Epithelial cell of esophagus (primary cell): ENCODE measurements at regions not wholly inside any gene's neighbourhood (a gene's known extent, or its start where the extent isn't known, plus 50 kb on each side); places are given as distances from the start of the nearest gene placed in this dataset.
"Not testable (repeated sequence)": the region's sequence is repeated elsewhere in the genome, so short reads cannot be mapped to it uniquely, and the experiment has no call there.

Experiments used
- DNase-seq: peaks from one replicate; pipeline ENCODE4 v3.0.0; 2010; ENCODE audit warnings: low read depth
- H3K4me3 ChIP-seq: 2 replicates; pipeline ENCODE4 v1.5.1; 2011; ENCODE audit warnings: mild to moderate bottlenecking, low read length, control low read depth
- CTCF ChIP-seq: IDR thresholded peaks from 2 replicates; pipeline ENCODE4 v1.5.1; 2011; ENCODE audit warnings: low read depth, mild to moderate bottlenecking, low read length, control low read depth, inconsistent platforms; ENCODE audit not compliant: insufficient read depth; ENCODE audit errors: missing control alignments

DNA sequence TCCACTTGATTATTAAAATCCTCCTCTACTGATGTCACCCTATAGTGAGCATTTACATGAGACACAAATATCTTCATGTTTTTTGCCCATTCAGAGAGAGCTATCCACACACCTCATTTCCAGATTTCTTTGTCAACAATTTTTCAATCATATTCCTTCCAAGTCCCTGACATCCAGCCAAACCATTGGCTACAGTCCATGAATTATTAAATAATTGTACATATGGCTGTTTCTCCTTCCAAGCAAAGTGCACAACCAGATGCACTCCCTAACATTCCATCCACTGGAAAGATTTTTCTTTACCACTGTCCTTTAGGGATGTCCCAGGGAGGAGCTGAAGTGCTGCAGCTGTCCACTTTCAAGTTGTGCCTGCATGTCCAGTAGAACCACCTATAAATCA, 328.0 kb upstream of the MDFIC2 start:
- no peak overlapping the region for H3K4me3 ChIP-seq
- TF ChIP-seq CTCF, result no peak
- no peak for DNase-seq

- TF ChIP-seq CTCF, result no peak
- no peak overlapping the region for H3K4me3 ChIP-seq
- no peak for DNase-seq
Measured at GRCh38 chr3:70635301-70635700, 322.9 kb upstream of the MDFIC2 start.

DNA sequence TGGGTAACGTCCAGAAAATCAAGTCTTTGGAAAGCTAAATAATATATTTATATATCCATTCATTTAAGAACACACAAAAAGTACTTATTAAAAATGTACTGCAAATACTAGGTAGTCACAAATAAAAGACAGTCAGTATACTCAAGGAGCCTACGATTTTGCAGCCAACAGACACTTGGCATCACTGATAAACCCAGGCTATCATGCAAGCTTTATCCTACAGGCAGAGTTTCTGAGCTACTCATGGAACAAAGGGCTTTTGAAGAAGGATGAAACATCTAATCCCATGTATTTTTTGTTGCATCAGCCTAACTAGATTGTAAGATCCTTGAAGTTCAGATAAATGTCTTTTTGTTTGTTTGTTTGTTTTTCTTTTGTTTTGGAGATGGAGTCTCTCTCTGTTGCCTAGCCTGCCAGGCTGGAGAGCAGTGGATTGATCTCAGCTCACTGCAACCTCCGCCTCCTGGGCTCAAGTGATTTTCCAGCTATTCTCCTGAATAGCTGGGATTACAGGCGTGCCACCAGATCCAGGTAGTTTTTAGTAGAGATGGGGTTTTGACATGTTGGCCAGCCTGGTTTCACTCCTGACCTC, 319.4 kb upstream of the MDFIC2 start:
- H3K4me3 ChIP-seq, result no peak overlapping the region
- DNase-seq, result no peak
- TF ChIP-seq CTCF, result no peak

DNA sequence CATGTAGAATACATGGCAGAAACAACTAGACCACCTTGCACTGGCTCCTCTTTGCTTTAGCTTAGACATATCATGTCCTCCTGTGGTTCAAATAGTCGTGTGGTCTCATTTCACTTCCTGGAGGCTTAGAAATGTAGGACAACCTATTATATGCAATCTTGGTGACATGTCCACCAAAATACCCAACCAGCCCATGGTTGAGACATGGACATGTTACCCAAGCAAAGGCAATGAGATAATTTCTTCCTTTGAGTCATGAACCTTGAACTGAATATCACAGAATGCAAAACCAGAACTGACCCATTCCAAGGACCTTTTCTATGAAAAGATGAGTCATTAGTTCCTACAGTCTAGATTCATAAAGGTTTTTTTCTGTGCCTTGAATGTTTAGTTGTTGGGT, 309.0 kb upstream of the MDFIC2 start:
- no peak overlapping the region for H3K4me3 ChIP-seq
- no peak for DNase-seq
- TF ChIP-seq CTCF, result no peak

GRCh38 chr3:70620956-70621355, 308.5 kb upstream of the MDFIC2 start:
- DNase-seq, result no peak
- no peak for TF ChIP-seq CTCF
- H3K4me3 ChIP-seq, result no peak overlapping the region

DNA sequence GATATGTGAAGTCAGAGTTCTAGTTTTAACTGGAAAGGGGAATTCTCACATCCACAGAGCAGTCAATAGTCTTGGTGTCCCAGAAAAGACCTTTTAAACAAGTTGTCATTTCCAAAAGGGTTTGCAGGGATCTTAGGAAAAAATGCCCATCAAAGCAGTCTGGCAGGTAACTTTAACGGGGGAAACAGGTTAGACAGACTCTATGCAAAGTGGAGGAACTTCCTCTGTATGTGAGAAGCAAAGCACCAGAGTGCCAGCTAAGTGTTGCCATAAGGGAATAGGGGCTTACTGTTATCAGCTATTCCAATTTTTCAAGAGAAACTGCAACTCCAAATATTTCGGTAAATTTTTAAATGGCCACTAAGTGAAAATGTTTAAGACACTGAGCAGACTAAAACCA, 307.9 kb upstream of the MDFIC2 start:
- no peak overlapping the region for H3K4me3 ChIP-seq
- DNase-seq, result no peak
- TF ChIP-seq CTCF, result no peak

DNA sequence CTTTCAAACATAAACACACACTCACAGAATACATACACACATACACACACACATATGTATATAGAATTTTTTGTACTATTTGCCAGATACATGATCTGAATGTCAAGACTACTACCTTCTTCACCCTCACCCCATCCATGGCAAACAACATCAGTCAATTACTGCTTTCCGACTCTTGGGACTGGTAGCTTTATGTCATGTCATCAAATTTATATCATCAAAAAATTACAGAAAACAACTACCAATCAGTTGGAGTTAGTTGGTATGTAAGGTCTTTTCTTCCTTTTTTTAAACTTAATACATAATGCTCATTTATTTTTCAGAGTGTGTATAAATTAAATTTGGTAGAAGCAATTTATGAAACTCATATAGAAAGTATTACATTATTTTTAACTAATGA, 305.7 kb upstream of the MDFIC2 start:
- H3K4me3 ChIP-seq, result no peak overlapping the region
- DNase-seq, result no peak
- no peak for TF ChIP-seq CTCF

DNA sequence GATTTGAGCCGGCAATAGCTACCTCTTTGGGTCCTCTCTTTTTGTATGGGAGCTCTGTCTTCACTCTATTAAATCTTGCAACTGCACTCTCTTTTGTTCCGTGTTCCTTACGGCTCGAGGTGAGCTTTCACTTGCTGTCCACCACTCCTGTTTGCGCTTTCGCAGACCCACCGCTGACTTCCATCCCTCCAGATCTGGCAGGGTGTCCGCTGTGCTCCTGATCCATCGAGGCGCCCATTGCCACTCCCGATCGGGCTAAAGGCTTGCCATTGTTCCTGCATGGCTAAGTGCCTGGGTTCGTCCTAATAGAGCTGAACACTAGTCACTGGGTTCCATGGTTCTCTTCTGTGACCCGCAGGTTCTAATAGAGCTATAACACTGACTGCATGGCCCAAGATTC, 304.9 kb upstream of the MDFIC2 start:
- not testable (repeated sequence) for DNase-seq

More for the DNA sequence above, 304.9 kb upstream of the MDFIC2 start:
- not testable (repeated sequence) for H3K4me3 ChIP-seq
